ENCODE measurements at regions not wholly inside any gene's neighbourhood (a gene's known extent, or its start where the extent isn't known, plus 50 kb on each side); places are given as distances from the start of the nearest gene placed in this dataset.

DNA sequence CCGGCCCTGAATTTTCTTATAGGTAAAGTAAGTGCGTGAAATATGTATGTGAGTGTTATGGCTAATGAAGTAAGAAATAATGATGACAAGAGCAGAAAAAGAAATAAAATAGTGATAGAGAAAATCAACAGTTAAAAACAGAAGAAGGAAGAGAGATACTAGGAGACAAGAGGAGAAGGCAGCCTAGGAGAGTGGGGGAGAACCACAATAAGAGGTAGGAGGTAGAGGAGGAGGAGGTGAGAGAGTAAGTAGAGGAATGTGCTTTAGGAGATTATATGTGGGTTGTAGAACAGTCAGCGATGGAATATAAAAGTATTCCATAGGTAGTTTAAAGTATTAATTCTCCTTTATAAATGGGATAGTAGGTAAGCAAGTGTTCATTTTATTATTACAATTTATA, 861.5 kb upstream of the B3GALT2 start:
- no peaks in the 10 kb centered on the region for H3K79me2 ChIP-seq (ENCODE audit: insufficient read depth, low read length)
- H3K4me2 ChIP-seq (ENCODE audit: low read length), result no peak overlapping the region
- no peaks in the 10 kb centered on the region for H3K4me1 ChIP-seq (ENCODE audit: control insufficient read depth in 1 of 2, insufficient read depth in 2 of 2, low read length in 2 of 2)
- no peak for DNase-seq (ENCODE audit: low read depth, low spot score)
- H3K36me3 ChIP-seq (ENCODE audit: control insufficient read depth in 1 of 2, insufficient read depth in 2 of 2, low read length in 2 of 2), result no peaks in the 10 kb centered on the region
- intact Hi-C loops (cut with micrococcal nuclease), result no loop called here
- TF ChIP-seq, protein P1, sequence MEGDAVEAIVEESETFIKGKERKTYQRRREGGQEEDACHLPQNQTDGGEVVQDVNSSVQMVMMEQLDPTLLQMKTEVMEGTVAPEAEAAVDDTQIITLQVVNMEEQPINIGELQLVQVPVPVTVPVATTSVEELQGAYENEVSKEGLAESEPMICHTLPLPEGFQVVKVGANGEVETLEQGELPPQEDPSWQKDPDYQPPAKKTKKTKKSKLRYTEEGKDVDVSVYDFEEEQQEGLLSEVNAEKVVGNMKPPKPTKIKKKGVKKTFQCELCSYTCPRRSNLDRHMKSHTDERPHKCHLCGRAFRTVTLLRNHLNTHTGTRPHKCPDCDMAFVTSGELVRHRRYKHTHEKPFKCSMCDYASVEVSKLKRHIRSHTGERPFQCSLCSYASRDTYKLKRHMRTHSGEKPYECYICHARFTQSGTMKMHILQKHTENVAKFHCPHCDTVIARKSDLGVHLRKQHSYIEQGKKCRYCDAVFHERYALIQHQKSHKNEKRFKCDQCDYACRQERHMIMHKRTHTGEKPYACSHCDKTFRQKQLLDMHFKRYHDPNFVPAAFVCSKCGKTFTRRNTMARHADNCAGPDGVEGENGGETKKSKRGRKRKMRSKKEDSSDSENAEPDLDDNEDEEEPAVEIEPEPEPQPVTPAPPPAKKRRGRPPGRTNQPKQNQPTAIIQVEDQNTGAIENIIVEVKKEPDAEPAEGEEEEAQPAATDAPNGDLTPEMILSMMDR (IDR thresholded peaks at IDR 0.05 in 2 of 3, conservative IDR thresholded peaks at IDR 0.05 in 1 of 3; ENCODE audit: borderline replicate concordance in 1 of 3, insufficient read depth in 1 of 3, low read depth in 2 of 3, low read length in 2 of 3), result no peak
- no peak for TF ChIP-seq CEBPB (IDR thresholded peaks at IDR 0.05; ENCODE audit: low read depth)
- no peak for TF ChIP-seq POLR2AphosphoS5 (IDR thresholded peaks at IDR 0.05; ENCODE audit: low read depth, low read length)
- H3K4me3 ChIP-seq (replicated peaks in 1 of 2; ENCODE audit: low read depth in 1 of 2, low read length in 2 of 2), result no peak overlapping the region
- H3K9ac ChIP-seq (ENCODE audit: low read length), result no peak overlapping the region
- ChIA-PET RAD21 (ENCODE audit: low non-redundant PET in 1 of 2, low total read pairs in 2 of 2, uncharacterized antibody in 2 of 2, unreplicated experiment in 2 of 2) (no interaction called here), POLR2A (no interaction called here), CTCF (no interaction called here)
- H2AFZ ChIP-seq (ENCODE audit: low read depth, low read length, poor library complexity, severe bottlenecking), result no peak overlapping the region
- no peaks in the 10 kb centered on the region for H3K9me2 ChIP-seq (ENCODE audit: insufficient read depth)
- no TSS peak for BruUV-seq (replicated peaks)
- H3K9me3 ChIP-seq (ENCODE audit: control insufficient read depth in 1 of 2, insufficient read depth in 1 of 2, low read depth in 1 of 2, low read length in 2 of 2), result no peaks in the 10 kb centered on the region
- no peak for ATAC-seq
- H4K20me1 ChIP-seq (ENCODE audit: insufficient read depth), result no peaks in the 10 kb centered on the region
- H3K27me3 ChIP-seq (ENCODE audit: insufficient read depth, low read length), result no peaks in the 10 kb centered on the region
- H3K27ac ChIP-seq (ENCODE audit: low read depth, low read length), result no peak overlapping the region

DNA sequence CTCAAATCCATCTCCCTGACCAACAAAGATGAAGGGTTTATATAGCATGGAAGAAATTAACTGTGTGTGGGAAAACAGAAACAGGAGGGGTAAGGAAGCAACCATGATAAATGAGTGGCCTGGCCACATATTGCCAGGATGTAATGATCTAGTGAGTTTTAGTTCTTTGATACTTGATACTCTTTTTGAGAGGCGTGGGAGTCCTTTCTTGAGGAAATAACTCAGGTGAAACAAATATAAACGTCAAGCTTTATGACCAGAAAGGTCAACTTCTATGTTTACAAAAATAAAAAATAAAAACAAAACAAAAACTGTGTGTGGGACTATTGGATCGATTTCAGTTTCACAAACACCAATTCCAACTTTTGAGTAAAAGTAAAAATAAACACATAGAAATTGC, 860.8 kb upstream of the B3GALT2 start:
- H3K79me2 ChIP-seq (ENCODE audit: insufficient read depth, low read length), result no peaks in the 10 kb centered on the region
- no peaks in the 10 kb centered on the region for H3K36me3 ChIP-seq (ENCODE audit: control insufficient read depth in 1 of 2, insufficient read depth in 2 of 2, low read length in 2 of 2)
- H3K4me2 ChIP-seq (ENCODE audit: low read length), result no peak overlapping the region
- no TSS peak for BruUV-seq (replicated peaks)
- ATAC-seq (no peak), DNase-seq (ENCODE audit: low read depth, low spot score) (no peak)
- no peak overlapping the region for H3K9ac ChIP-seq (ENCODE audit: low read length)
- no peak overlapping the region for H2AFZ ChIP-seq (ENCODE audit: low read depth, low read length, poor library complexity, severe bottlenecking)
- H3K27me3 ChIP-seq (ENCODE audit: insufficient read depth, low read length), result no peaks in the 10 kb centered on the region
- no peaks in the 10 kb centered on the region for H3K9me3 ChIP-seq (ENCODE audit: control insufficient read depth in 1 of 2, insufficient read depth in 1 of 2, low read depth in 1 of 2, low read length in 2 of 2)
- ChIA-PET CTCF (no interaction called here), POLR2A (no interaction called here), RAD21 (ENCODE audit: low non-redundant PET in 1 of 2, low total read pairs in 2 of 2, uncharacterized antibody in 2 of 2, unreplicated experiment in 2 of 2) (no interaction called here)
- no peaks in the 10 kb centered on the region for H3K4me1 ChIP-seq (ENCODE audit: control insufficient read depth in 1 of 2, insufficient read depth in 2 of 2, low read length in 2 of 2)
- intact Hi-C loops (cut with micrococcal nuclease), result no loop called here
- H3K27ac ChIP-seq (ENCODE audit: low read depth, low read length), result no peak overlapping the region
- H4K20me1 ChIP-seq (ENCODE audit: insufficient read depth), result no peaks in the 10 kb centered on the region
- no peaks in the 10 kb centered on the region for H3K9me2 ChIP-seq (ENCODE audit: insufficient read depth)
- TF ChIP-seq, protein P2, sequence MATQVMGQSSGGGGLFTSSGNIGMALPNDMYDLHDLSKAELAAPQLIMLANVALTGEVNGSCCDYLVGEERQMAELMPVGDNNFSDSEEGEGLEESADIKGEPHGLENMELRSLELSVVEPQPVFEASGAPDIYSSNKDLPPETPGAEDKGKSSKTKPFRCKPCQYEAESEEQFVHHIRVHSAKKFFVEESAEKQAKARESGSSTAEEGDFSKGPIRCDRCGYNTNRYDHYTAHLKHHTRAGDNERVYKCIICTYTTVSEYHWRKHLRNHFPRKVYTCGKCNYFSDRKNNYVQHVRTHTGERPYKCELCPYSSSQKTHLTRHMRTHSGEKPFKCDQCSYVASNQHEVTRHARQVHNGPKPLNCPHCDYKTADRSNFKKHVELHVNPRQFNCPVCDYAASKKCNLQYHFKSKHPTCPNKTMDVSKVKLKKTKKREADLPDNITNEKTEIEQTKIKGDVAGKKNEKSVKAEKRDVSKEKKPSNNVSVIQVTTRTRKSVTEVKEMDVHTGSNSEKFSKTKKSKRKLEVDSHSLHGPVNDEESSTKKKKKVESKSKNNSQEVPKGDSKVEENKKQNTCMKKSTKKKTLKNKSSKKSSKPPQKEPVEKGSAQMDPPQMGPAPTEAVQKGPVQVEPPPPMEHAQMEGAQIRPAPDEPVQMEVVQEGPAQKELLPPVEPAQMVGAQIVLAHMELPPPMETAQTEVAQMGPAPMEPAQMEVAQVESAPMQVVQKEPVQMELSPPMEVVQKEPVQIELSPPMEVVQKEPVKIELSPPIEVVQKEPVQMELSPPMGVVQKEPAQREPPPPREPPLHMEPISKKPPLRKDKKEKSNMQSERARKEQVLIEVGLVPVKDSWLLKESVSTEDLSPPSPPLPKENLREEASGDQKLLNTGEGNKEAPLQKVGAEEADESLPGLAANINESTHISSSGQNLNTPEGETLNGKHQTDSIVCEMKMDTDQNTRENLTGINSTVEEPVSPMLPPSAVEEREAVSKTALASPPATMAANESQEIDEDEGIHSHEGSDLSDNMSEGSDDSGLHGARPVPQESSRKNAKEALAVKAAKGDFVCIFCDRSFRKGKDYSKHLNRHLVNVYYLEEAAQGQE (IDR thresholded peaks at IDR 0.05; ENCODE audit: low read depth), result no peak
- TF ChIP-seq EZH2phosphoT487 (IDR thresholded peaks at IDR 0.05; ENCODE audit: borderline replicate concordance), result no peak
- H3K4me3 ChIP-seq (replicated peaks in 1 of 2; ENCODE audit: low read depth in 1 of 2, low read length in 2 of 2), result no peak overlapping the region

All from HCT116 (cell line).